CD14-positive monocyte (primary cell): ENCODE measurements at regions not wholly inside any gene's neighbourhood (a gene's known extent, or its start where the extent isn't known, plus 50 kb on each side); places are given as distances from the start of the nearest gene placed in this dataset.

ENCODE experiments used
- DNase-seq, 3 donors: peaks; one replicate each; pipeline ENCODE4 v3.0.0-alpha.2; 2011 to 2022
- H2AFZ ChIP-seq: 2 replicates; pipeline ENCODE4 v1.6.0; 2012; ENCODE audit warnings: mild to moderate bottlenecking, low read depth, low read length, inconsistent platforms; ENCODE audit not compliant: insufficient read depth, poor library complexity, severe bottlenecking
- H3K27ac ChIP-seq, 2 donors: 1 replicate in 1 of 2; 2 replicates in 1 of 2; pipeline ENCODE4 v1.5.1; 2012 to 2013; ENCODE audit warnings: low read length in 2 of 2, control low read depth in 1 of 2, inconsistent platforms in 1 of 2, low read depth in 1 of 2, mild to moderate bottlenecking in 1 of 2
- H3K27me3 ChIP-seq, 2 donors: one replicate each; pipeline versions ENCODE4 v1.6.0 to v1.6.1; 2011 to 2013; ENCODE audit warnings: low read length in 2 of 2; ENCODE audit not compliant: control insufficient read depth in 2 of 2, insufficient read depth in 2 of 2
- H3K36me3 ChIP-seq, 2 donors: replicated peaks in 1 of 2; 1 replicate in 1 of 2; 2 replicates in 1 of 2; pipeline versions ENCODE4 v1.5.1 to v1.6.1; 2012 to 2013; ENCODE audit warnings: low read length in 2 of 2, control low read depth in 1 of 2, inconsistent platforms in 1 of 2, mild to moderate bottlenecking in 1 of 2; ENCODE audit not compliant: insufficient read depth in 2 of 2, control insufficient read depth in 1 of 2
- H3K4me1 ChIP-seq, 2 donors: 1 replicate in 1 of 2; 2 replicates in 1 of 2; pipeline versions ENCODE4 v1.5.1 to v1.6.1; 2012 to 2013; ENCODE audit warnings: low read length in 2 of 2, control low read depth in 1 of 2, inconsistent platforms in 1 of 2, mild to moderate bottlenecking in 1 of 2, moderate library complexity in 1 of 2; ENCODE audit not compliant: insufficient read depth in 2 of 2, control insufficient read depth in 1 of 2
- H3K4me2 ChIP-seq: replicated peaks from 2 replicates; pipeline ENCODE3; 2012; ENCODE audit warnings: low read length, moderate library complexity, mild to moderate bottlenecking; ENCODE audit not compliant: poor library complexity, severe bottlenecking; ENCODE audit errors: extremely low read depth
- H3K4me3 ChIP-seq, 3 experiments: fragments of 200-600 bp in 1 of 3; sonication (generic) in 1 of 3; replicated peaks in 1 of 3; 1 replicate in 2 of 3; 2 replicates in 1 of 3; pipeline ENCODE4 v1.5.1; 2011 to 2013; ENCODE audit warnings: low read length in 3 of 3, mild to moderate bottlenecking in 3 of 3, control low read depth in 2 of 3, low read depth in 2 of 3, inconsistent platforms in 1 of 3, moderate library complexity in 1 of 3
- H3K79me2 ChIP-seq: 2 replicates; pipeline ENCODE4 v1.6.0; 2012; ENCODE audit warnings: mild to moderate bottlenecking, control low read depth, inconsistent platforms, low read length, moderate library complexity; ENCODE audit not compliant: insufficient read depth
- H3K9ac ChIP-seq: 2 replicates; pipeline ENCODE4 v1.6.0; 2017; ENCODE audit warnings: low read length, mild to moderate bottlenecking; ENCODE audit not compliant: insufficient read depth, poor library complexity, severe bottlenecking
- H3K9me3 ChIP-seq, 2 donors: replicated peaks in 1 of 2; 1 replicate in 1 of 2; 2 replicates in 1 of 2; pipeline versions ENCODE4 v1.5.1 to v1.6.1; 2012 to 2013; ENCODE audit warnings: low read length in 2 of 2, control low read depth in 1 of 2; ENCODE audit not compliant: control insufficient read depth in 1 of 2, insufficient read depth in 1 of 2
- H4K20me1 ChIP-seq: 2 replicates; pipeline ENCODE4 v1.6.0; 2012; ENCODE audit warnings: mild to moderate bottlenecking, low read length, control low read depth, moderate library complexity; ENCODE audit not compliant: insufficient read depth
- H3K27ac Mint-ChIP-seq, 7 donors: one replicate each; pipeline ENCODE4 v1.8.0; 2020; ENCODE audit warnings: mild to moderate bottlenecking in 7 of 7, mixed read lengths in 7 of 7, moderate library complexity in 6 of 7, inconsistent platforms in 2 of 7
- H3K27me3 Mint-ChIP-seq, 3 donors: one replicate each; pipeline ENCODE4 v1.8.0; 2021 to 2022; ENCODE audit warnings: low read depth in 3 of 3, mild to moderate bottlenecking in 3 of 3, mixed read lengths in 3 of 3, moderate library complexity in 3 of 3, inconsistent platforms in 1 of 3
- H3K36me3 Mint-ChIP-seq, 2 donors: one replicate each; pipeline ENCODE4 v1.8.0; 2020; ENCODE audit warnings: mixed read lengths in 2 of 2, inconsistent platforms in 1 of 2, mild to moderate bottlenecking in 1 of 2
- H3K4me1 Mint-ChIP-seq: one replicate; pipeline ENCODE4 v1.8.0; 2020; ENCODE audit warnings: mild to moderate bottlenecking, mixed read lengths
- H3K4me3 Mint-ChIP-seq, 2 donors: one replicate each; pipeline ENCODE4 v1.8.0; 2020; ENCODE audit warnings: mild to moderate bottlenecking in 2 of 2, mixed read lengths in 2 of 2, moderate library complexity in 1 of 2
- H3K9me3 Mint-ChIP-seq, 7 donors: one replicate each; pipeline ENCODE4 v1.8.0; 2020 to 2022; ENCODE audit warnings: mixed read lengths in 7 of 7, mild to moderate bottlenecking in 6 of 7, moderate library complexity in 6 of 7, inconsistent platforms in 2 of 7
- CTCF ChIP-seq: fragments of 200-600 bp; IDR thresholded peaks from one replicate; pipeline ENCODE4 v1.8.0; 2022; ENCODE audit warnings: antibody characterized with exemption, mild to moderate bottlenecking
- WGBS: methylation state at CpG from one replicate; pipeline ENCODE4 v1.1.5; 2013; ENCODE audit warnings: missing lambda C conversion rate; ENCODE audit not compliant: insufficient coverage; 5-methylcytosine and 5-hydroxymethylcytosine counted together
- intact Hi-C, 2 donors: fragments of 100-400 bp; cut with micrococcal nuclease; formaldehyde crosslinking; loops; one replicate each; pipeline versions ENCODE4 v1.15.0 to v1.15.1; 2023

DNA sequence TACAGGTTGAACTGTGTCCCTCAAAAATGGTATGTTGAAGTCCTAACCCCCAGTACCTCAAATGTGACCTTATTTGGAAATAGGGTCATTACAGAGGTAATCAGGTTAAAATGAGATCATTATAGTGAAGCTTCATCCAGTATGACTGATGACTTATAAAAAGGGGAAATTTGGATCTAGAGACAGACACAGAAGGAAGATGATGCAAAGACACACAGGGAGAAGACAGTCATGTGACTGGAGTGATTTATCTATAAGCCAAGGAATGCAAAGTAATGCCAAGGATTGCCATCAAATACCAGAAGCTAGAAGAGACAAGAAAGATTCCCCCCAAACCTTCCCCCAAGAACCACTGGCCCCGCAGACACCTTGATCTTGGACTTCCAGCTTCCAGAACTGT is 155.2 kb downstream of the RBMX2 start:
- no peaks in the 10 kb centered on the region for H3K9me3 Mint-ChIP-seq
- no peak for DNase-seq
- no peaks in the 10 kb centered on the region for H4K20me1 ChIP-seq

DNA sequence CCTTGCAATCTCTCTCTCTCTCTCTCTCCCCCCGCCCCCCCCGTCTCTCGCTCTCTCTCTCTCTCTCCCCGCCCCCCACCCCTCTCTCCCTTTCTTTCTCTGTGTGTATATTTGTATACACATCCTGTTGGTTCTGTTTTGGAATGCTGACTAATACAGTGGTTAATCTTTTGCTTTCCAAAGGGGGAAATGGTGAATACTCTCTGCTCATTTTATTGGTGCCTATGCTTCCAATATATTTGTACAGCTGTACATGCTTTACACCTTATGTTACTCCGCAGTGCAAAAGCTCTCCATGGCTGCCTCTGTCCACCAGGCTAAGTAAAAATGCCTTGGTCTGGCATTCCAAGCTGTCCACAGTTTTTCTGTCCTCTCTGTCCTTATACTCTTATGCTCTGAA is 158.8 kb downstream of the RBMX2 start:
- H3K9me3 Mint-ChIP-seq, result peaks cover 0 to 6% (median 0%) of the 10 kb centered on the region in 7 donors
- Histone ChIP-seq H4K20me1 (no peaks in the 10 kb centered on the region), H3K9ac (no peak overlapping the region), H3K9me3 (no peaks in the 10 kb centered on the region), H3K79me2 (no peaks in the 10 kb centered on the region), H3K4me3 (no peak overlapping the region), H2AFZ (no peak overlapping the region), H3K27me3 (no peaks in the 10 kb centered on the region), H3K4me2 (no peak overlapping the region), H3K4me1 (no peaks in the 10 kb centered on the region), H3K36me3 (no peaks in the 10 kb centered on the region), H3K27ac (no peak overlapping the region)
- no peak for TF ChIP-seq CTCF
- H3K4me3 Mint-ChIP-seq, result no peak overlapping the region
- no peaks in the 10 kb centered on the region for H3K36me3 Mint-ChIP-seq
- no peak overlapping the region for H3K27ac Mint-ChIP-seq
- no peak for DNase-seq
- H3K27me3 Mint-ChIP-seq, result peaks cover 1 to 2% (median 2%) of the 10 kb centered on the region in 3 donors
- intact Hi-C loops, result no loop called here
- no CpG with 5 or more reads among the region's 5 CpGs for WGBS
- H3K4me1 Mint-ChIP-seq, result no peaks in the 10 kb centered on the region

More for the DNA sequence above, 155.2 kb downstream of the RBMX2 start:
- H3K4me1 Mint-ChIP-seq, result no peaks in the 10 kb centered on the region
- H3K4me3 Mint-ChIP-seq, result no peak overlapping the region
- Histone ChIP-seq H3K79me2 (no peaks in the 10 kb centered on the region), H2AFZ (no peak overlapping the region), H3K27me3 (no peaks in the 10 kb centered on the region), H3K9ac (no peak overlapping the region), H3K36me3 (no peaks in the 10 kb centered on the region), H3K9me3 (no peaks in the 10 kb centered on the region), H3K4me2 (no peak overlapping the region), H3K27ac (no peak overlapping the region), H3K4me3 (no peak overlapping the region), H3K4me1 (no peaks in the 10 kb centered on the region)
- no peak overlapping the region for H3K27ac Mint-ChIP-seq
- WGBS, result no CpG with 5 or more reads among the region's 1 CpG
- no peak for TF ChIP-seq CTCF
- H3K27me3 Mint-ChIP-seq, result peaks cover 0 to 3% (median 0%) of the 10 kb centered on the region in 3 donors
- intact Hi-C loops, result no loop called here
- H3K36me3 Mint-ChIP-seq, result no peaks in the 10 kb centered on the region
